Hepatocyte (in vitro differentiated cells): ENCODE measurements at regions not wholly inside any gene's neighbourhood (a gene's known extent, or its start where the extent isn't known, plus 50 kb on each side); places are given as distances from the start of the nearest gene placed in this dataset.

Experiments used
- EZH2 ChIP-seq: fragments of 200-600 bp; sonication (generic); IDR thresholded peaks from 2 replicates; pipeline ENCODE4 v1.6.1; 2016; ENCODE audit warnings: antibody characterized with exemption, mild to moderate bottlenecking, borderline replicate concordance
- TF ChIP-seq, protein P1 (sequence below): fragments of 200-600 bp; sonication (generic); IDR thresholded peaks from 2 replicates; pipeline ENCODE4 v1.5.1; 2016; ENCODE audit warnings: antibody characterized with exemption, mild to moderate bottlenecking; ENCODE audit not compliant: poor library complexity

DNA sequence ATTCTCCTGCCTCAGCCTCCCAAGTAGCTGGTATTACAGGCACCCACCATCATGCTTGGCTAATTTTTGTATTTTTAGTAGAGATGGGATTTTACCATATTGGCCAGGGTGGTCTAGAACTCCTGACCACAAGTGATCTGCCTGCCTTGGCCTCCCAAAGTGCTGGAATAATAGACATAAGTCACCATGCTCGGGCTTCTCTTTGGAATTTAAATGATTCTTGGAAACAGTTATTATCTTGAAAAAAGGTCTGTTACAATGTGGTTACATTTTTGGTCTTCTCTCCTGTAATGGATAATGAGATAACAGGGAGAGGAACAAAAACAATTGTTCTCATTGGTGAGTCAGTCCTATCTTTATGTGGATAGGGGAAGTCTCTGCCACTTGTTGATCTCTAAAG is 59.8 kb upstream of the AADACL2 start:
- TF ChIP-seq, protein P1, sequence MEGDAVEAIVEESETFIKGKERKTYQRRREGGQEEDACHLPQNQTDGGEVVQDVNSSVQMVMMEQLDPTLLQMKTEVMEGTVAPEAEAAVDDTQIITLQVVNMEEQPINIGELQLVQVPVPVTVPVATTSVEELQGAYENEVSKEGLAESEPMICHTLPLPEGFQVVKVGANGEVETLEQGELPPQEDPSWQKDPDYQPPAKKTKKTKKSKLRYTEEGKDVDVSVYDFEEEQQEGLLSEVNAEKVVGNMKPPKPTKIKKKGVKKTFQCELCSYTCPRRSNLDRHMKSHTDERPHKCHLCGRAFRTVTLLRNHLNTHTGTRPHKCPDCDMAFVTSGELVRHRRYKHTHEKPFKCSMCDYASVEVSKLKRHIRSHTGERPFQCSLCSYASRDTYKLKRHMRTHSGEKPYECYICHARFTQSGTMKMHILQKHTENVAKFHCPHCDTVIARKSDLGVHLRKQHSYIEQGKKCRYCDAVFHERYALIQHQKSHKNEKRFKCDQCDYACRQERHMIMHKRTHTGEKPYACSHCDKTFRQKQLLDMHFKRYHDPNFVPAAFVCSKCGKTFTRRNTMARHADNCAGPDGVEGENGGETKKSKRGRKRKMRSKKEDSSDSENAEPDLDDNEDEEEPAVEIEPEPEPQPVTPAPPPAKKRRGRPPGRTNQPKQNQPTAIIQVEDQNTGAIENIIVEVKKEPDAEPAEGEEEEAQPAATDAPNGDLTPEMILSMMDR = no peak
- no peak for TF ChIP-seq EZH2
